ENCODE measurements at regions not wholly inside any gene's neighbourhood (a gene's known extent, or its start where the extent isn't known, plus 50 kb on each side); places are given as distances from the start of the nearest gene placed in this dataset.

DNA sequence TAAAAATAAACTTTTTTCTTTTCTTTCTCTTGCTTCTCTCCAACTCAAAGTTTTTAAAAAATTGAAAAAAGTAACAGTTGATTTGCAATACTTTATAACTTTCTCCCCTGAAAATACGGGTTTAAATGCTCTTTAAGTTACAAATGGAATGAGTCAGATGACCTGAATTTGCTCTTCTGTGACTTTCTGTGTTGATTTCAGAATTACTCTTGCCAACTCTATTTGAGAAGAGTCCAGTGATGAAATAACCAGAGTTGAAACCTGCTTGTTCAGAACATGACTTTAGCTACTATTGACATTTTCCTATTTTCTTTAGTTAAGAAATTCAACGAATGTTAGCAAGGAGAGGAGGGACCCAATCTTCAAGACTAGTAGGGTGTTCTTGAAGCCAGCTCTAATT, 146.1 kb upstream of the ZSWIM2 start:
- Histone ChIP-seq H3K9ac (ENCODE audit: low read depth, low read length) (no peak overlapping the region), H3K9me3 (ENCODE audit: control insufficient read depth, insufficient read depth, low read length) (no peaks in the 10 kb centered on the region), H3K36me3 (ENCODE audit: insufficient read depth, low read length) (no peaks in the 10 kb centered on the region), H3K4me1 (ENCODE audit: insufficient read depth, low read length) (no peaks in the 10 kb centered on the region)

DNA sequence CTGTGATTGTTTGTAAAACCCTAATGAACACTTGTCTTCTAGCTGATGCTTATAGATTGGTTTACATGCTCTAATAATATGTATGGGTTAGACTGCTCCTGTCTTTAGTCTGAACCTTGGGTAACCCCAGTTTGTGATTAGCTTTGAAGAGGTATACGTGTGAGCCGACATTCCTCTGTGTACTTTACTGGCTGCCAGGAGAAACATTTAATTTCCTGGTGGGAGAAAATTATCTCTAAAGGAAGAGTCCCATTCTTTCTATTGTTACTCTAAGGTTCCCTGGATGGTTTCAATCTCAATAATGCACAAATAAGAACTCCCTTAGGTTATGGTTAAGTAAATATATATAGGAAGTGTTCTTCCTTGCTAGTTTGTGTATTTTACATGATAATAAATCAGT, 143.6 kb upstream of the ZSWIM2 start:
- Histone ChIP-seq H3K4me1 (ENCODE audit: insufficient read depth, low read length) (no peaks in the 10 kb centered on the region), H3K9ac (ENCODE audit: low read depth, low read length) (no peak overlapping the region), H3K9me3 (ENCODE audit: control insufficient read depth, insufficient read depth, low read length) (no peaks in the 10 kb centered on the region), H3K36me3 (ENCODE audit: insufficient read depth, low read length) (no peaks in the 10 kb centered on the region)

DNA sequence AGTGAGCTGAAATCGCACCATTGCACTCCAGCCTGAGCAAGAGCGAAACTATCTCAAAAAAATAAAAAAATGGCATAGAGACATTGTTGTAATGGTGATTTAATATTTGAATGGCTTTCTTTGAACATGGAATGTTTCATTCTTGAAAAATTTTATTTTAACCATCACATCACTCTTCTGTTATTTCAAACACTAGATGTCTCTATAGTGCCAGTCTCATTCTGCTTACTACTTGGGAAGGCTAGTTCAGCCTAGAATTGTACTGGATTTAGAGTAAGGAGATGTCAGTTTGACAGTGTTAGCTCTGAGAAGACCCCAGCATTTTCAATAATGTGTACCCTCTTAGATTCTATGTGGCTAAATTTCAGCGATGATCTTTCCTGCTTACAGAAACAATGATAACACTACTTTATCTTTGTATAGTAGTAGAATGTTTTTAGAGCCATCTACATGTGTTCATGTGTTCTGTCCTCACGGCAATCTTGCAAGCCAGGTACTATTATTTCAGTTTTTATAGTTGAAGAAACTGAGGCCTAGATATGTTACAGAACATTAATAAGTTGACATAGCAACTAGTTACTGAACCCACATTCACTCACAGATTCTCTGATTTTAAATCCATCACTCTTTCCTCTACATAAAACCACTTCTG, 142.9 kb upstream of the ZSWIM2 start:
- Histone ChIP-seq H3K4me1 (ENCODE audit: insufficient read depth, low read length) (no peaks in the 10 kb centered on the region), H3K9ac (ENCODE audit: low read depth, low read length) (no peak overlapping the region), H3K9me3 (ENCODE audit: control insufficient read depth, insufficient read depth, low read length) (no peaks in the 10 kb centered on the region), H3K36me3 (ENCODE audit: insufficient read depth, low read length) (no peaks in the 10 kb centered on the region)

DNA sequence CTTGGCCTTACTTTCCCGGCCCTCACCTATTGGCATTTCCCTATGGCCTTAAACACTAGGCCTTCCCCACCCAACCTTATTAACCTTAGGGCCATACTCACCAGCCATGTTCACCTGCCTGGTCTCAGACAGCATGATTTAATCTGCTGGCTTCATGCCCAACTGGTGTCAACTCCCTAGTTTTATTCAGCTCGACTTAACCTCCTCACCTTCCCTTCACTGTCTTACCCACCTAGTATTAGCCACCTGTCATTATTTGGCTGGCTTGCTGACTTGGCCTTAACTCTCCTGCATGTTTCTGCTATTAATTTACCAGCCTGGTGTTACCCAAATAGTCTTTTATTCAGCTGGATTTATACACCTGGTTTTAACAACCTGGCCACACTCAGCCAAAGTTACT, 136.0 kb upstream of the ZSWIM2 start:
- Histone ChIP-seq H3K9ac (ENCODE audit: low read depth, low read length) (no peak overlapping the region), H3K4me1 (ENCODE audit: insufficient read depth, low read length) (no peaks in the 10 kb centered on the region), H3K36me3 (ENCODE audit: insufficient read depth, low read length) (no peaks in the 10 kb centered on the region), H3K9me3 (ENCODE audit: control insufficient read depth, insufficient read depth, low read length) (no peaks in the 10 kb centered on the region)

DNA sequence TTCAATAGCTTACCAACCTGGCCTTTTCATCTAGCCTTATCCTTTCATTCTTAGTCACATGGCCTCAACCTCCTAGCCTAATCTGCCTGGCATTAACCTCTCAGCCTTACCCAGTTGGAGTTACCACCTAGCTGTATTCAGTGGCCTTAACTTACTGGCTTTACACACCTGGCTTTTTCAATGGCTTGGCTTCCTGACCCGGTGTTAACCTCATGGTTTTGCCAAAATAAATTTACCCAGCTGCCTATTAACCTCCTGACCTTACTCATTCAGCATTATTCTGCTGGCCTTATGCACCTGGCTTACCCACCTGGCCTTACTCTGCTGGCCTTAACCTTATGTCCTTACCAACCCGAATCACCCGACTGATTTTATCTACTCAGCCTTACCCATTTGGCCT, 135.5 kb upstream of the ZSWIM2 start:
- Histone ChIP-seq H3K9ac (ENCODE audit: low read depth, low read length) (no peak overlapping the region), H3K36me3 (ENCODE audit: insufficient read depth, low read length) (no peaks in the 10 kb centered on the region), H3K4me1 (ENCODE audit: insufficient read depth, low read length) (no peaks in the 10 kb centered on the region), H3K9me3 (ENCODE audit: control insufficient read depth, insufficient read depth, low read length) (no peaks in the 10 kb centered on the region)

DNA sequence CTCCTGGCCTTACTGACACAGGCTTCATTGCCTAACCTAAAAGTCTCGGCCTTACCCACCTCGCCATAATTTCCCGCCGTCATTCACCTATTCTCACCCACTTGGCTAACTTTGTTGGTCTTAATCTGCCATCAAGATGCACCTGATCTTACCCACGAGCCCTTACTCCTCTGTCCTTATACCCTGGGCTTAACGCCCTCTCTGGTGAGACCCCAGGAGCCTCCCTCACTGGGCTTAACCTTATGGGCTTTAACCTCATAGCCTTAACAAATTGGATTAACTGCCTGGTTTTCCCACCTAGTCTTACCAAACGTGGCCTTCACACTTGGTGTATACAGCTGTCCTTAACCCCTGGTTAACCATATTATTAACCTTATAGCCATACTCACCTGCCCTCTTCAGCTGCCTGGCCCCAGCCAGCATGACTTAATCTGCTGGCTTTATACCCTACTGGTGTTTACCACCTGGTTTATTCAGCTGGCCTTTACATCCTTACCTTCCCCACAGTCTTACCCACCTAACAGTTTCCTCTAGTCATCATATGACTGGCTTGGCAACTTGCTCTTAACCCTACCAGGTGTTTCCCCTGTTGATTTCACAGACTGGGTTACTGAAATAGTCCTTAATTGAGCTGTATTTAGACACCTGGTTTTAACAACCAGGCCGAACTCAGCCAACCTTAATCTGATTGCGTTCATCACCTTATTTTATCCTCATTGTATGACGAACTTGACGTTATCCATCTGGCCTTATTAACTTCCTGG, 132.0 kb upstream of the ZSWIM2 start:
- Histone ChIP-seq H3K36me3 (ENCODE audit: insufficient read depth, low read length) (no peaks in the 10 kb centered on the region), H3K9me3 (ENCODE audit: control insufficient read depth, insufficient read depth, low read length) (no peaks in the 10 kb centered on the region), H3K4me1 (ENCODE audit: insufficient read depth, low read length) (no peaks in the 10 kb centered on the region), H3K9ac (ENCODE audit: low read depth, low read length) (no peak overlapping the region)

DNA sequence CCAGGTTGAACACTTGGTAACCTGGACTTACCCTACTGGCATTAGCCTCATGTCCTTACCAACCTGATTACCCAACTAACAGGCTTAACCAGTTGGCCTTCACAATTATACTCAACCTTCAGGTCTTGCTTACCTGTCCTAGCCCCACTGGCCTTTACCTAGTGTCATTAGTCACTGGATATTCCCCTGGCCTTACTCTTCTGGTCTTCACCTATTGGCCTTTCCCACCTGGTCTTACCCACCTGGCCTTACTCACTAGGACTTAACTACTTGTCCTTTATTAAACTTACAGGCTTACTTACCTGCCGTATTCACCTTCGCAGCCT, 131.1 kb upstream of the ZSWIM2 start:
- H3K4me1 ChIP-seq (ENCODE audit: insufficient read depth, low read length): no peaks in the 10 kb centered on the region

DNA sequence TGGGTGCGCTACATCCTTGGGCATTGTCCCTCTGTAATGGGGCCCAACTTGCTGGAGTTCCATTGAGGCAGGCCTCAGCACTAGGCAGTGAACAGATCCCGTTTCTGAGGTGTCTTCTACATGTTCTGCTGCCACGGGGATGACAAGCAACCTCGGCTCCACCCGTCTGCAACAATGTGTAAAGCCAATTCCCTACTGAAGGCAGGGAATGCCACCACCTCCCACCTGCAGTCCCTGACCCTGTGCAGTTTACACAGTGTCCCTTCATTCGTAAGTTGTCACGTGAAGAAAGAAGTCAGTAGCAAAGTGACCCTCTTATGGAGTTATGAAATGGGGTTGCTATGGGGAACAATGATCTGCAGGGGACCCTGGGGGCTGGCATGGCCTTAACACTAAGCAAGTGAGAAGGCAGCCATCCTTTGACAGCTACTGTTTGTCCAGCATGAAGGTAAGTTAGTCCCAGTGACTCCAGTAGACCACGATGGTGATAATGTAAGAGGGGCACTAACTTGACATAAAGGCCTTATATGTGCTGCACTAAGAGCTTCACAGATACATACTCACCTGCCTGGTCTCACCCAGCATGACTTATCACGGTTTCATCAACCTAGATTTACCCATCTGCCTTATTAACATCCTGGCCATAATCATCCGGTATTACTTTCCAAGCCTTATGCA, 130.6 kb upstream of the ZSWIM2 start:
- Histone ChIP-seq H3K9ac (ENCODE audit: low read depth, low read length) (no peak overlapping the region), H3K36me3 (ENCODE audit: insufficient read depth, low read length) (no peaks in the 10 kb centered on the region), H3K9me3 (ENCODE audit: control insufficient read depth, insufficient read depth, low read length) (no peaks in the 10 kb centered on the region), H3K4me1 (ENCODE audit: insufficient read depth, low read length) (no peaks in the 10 kb centered on the region)

More for the DNA sequence above, 131.1 kb upstream of the ZSWIM2 start:
- no peak overlapping the region for H3K9ac ChIP-seq (ENCODE audit: low read depth, low read length)
- no peaks in the 10 kb centered on the region for H3K36me3 ChIP-seq (ENCODE audit: insufficient read depth, low read length)
- no peaks in the 10 kb centered on the region for H3K9me3 ChIP-seq (ENCODE audit: control insufficient read depth, insufficient read depth, low read length)

DNA sequence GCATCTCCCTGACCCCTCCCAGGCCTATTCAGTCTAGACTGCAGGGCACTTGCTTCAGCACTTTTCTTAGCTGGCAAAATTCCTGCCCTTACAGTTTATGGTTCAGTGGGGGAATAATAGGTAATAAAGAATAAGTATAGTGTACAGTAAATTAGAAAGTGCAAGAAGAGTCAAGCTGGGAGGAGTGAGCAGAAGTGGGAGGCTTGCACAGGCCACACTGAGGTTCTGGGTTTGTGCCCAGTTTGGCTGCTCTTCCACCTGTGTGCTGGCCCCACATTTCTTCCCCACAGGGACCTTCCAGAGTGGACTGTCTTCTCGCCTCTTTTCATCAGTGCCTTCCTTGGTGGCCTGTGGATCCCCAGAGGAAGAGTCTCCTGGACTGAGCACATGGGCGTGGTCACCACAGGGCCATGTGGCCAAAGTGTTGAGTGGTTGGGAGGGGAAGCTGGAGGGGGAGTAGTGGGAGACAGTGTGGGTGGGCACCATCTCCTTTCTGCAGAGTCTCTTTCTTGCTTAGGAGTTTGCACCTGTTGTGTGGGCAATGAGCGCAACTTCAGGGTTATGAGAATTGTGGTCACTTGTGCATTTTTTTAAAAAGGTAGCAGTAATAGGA, 128.6 kb upstream of the ZSWIM2 start:
- Histone ChIP-seq H3K4me1 (ENCODE audit: insufficient read depth, low read length) (no peaks in the 10 kb centered on the region), H3K36me3 (ENCODE audit: insufficient read depth, low read length) (no peaks in the 10 kb centered on the region), H3K9ac (ENCODE audit: low read depth, low read length) (no peak overlapping the region), H3K9me3 (ENCODE audit: control insufficient read depth, insufficient read depth, low read length) (no peaks in the 10 kb centered on the region)

DNA sequence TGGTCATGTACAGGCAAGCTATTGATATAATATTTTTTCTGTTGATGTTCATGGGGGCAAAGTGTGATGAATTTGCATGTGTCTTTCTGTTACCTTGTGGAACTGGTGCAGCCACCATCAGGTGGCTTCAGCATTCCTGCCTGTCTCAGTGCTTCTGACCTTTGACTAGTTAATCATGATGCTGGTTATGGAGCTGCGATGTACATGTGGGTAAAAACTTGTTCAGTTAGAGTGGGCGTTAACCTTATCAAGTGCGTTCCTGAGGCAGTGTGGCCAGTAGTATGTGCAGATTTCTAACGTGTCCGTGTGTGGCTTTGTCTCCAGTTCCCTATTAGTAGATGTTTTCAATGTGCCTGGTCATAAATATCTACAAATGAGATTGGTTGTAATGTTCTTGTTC, 127.4 kb upstream of the ZSWIM2 start:
- Histone ChIP-seq H3K9ac (ENCODE audit: low read depth, low read length) (no peak overlapping the region), H3K9me3 (ENCODE audit: control insufficient read depth, insufficient read depth, low read length) (no peaks in the 10 kb centered on the region), H3K36me3 (ENCODE audit: insufficient read depth, low read length) (no peaks in the 10 kb centered on the region), H3K4me1 (ENCODE audit: insufficient read depth, low read length) (no peaks in the 10 kb centered on the region)

DNA sequence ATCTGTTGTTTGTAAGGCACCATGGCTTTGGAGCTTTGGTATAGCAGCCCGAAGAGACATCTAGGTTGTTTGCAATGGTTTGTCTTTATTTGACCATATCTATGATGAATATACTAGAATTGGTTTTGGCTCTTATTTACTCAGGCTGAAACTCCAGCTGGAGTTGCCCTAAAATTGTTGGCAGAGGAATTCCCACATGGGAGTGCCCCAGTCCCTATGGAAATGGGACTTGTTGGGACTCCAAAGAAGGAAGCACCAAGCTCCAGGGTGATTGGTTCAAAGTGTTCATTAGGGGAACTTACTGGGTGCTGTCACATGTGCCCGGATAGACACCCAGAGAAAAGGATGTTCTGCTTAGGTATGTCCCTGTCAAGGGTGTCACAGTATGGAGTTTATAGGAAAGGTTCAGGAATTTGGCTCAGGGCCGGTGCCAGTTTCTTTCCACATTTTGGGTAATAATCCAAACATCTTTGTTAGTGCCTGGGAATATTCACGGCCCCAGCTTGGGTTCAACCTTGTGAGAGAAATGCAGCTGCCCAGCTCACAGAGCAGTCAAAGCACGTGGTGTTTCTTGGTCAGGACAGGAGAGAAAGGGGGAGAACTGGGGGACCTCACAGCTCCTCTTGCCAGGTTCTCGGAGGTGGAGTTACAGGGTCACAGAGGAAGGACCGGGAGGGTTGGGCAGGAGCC, 123.5 kb upstream of the ZSWIM2 start:
- no peaks in the 10 kb centered on the region for H3K9me3 ChIP-seq (ENCODE audit: control insufficient read depth, insufficient read depth, low read length)
- no peaks in the 10 kb centered on the region for H3K36me3 ChIP-seq (ENCODE audit: insufficient read depth, low read length)
- no peak overlapping the region for H3K9ac ChIP-seq (ENCODE audit: low read depth, low read length)
- no peaks in the 10 kb centered on the region for H3K4me1 ChIP-seq (ENCODE audit: insufficient read depth, low read length)

DNA sequence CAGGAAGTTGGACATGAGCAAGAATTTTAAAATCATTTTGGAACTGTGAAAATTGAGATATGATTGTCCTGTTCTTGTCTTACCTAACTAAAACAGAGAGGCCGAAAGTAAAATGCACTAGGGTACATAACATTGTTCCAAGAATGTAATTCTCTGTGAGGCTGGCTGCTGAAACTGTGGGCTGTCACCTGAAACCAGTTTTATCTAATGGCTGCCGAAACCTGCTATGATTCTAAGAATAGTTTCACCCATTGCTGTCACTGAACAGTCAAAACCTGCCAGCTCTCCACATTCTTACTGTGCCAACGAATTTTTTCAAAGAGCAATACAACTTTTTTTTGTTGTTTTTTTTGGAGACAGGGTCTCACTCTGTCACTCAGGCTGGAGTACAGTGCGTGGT, 119.3 kb upstream of the ZSWIM2 start:
- no peaks in the 10 kb centered on the region for H3K9me3 ChIP-seq (ENCODE audit: control insufficient read depth, insufficient read depth, low read length)
- no peak overlapping the region for H3K9ac ChIP-seq (ENCODE audit: low read depth, low read length)
- no peaks in the 10 kb centered on the region for H3K4me1 ChIP-seq (ENCODE audit: insufficient read depth, low read length)
- no peaks in the 10 kb centered on the region for H3K36me3 ChIP-seq (ENCODE audit: insufficient read depth, low read length)

DNA sequence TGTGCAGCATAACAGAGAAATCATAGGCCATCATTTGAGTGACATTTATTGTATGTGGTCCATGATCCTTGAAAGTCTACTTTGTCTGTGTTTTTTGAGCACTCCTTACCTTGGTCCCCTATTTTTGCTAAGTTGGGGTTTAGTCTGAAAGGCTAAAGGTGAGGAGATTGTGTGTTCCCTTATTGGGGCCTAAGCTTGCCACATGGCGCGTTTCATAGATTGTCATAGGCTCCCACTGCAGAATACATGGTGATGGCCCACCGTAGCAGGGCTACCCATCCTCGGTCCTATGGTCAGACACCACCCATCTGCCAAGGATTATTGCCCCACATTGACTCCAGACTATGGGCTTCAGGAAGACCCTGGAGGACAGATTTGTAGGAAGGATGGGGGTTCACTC, 117.0 kb upstream of the ZSWIM2 start:
- H3K36me3 ChIP-seq (ENCODE audit: insufficient read depth, low read length): no peaks in the 10 kb centered on the region
- no peak overlapping the region for H3K9ac ChIP-seq (ENCODE audit: low read depth, low read length)
- no peaks in the 10 kb centered on the region for H3K4me1 ChIP-seq (ENCODE audit: insufficient read depth, low read length)
- no peaks in the 10 kb centered on the region for H3K9me3 ChIP-seq (ENCODE audit: control insufficient read depth, insufficient read depth, low read length)

DNA sequence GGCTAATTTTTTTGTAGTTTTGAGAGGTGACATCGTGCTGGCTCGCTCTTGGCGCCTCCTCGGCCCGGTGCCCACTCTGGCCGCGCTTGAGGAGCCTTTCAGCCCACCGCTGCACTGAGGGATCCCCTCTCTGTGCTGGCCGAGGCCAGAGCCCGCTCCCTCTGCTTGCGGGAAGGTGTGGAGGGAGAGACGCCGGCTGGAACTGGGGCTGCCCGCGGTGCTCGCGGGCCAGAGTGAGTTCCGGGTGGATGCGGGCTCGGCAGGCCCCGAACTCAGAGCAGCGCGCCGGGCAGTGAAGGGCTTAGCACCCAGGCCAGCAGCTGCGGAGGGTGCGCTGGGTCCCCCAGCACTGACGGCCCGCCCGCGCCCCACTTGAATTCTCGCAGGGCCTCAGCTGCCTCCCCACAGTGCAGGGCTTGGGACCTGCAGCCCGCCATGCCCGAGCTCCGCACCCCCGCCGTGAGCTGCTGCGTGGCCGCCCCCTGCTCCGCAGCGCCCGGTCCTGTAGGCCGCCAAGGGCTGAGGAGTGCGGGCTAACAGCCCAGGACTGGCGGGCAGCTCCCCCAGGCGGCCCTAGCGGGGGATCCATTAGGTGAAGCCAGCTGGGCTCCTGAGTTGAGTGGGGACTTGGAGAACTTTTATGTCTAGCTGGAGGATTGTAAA, 113.2 kb upstream of the ZSWIM2 start:
- no peaks in the 10 kb centered on the region for H3K4me1 ChIP-seq (ENCODE audit: insufficient read depth, low read length)
- no peak overlapping the region for H3K9ac ChIP-seq (ENCODE audit: low read depth, low read length)
- no peaks in the 10 kb centered on the region for H3K36me3 ChIP-seq (ENCODE audit: insufficient read depth, low read length)
- no peaks in the 10 kb centered on the region for H3K9me3 ChIP-seq (ENCODE audit: control insufficient read depth, insufficient read depth, low read length)
